PC-3 (cell line): ENCODE measurements at regions not wholly inside any gene's neighbourhood (a gene's known extent, or its start where the extent isn't known, plus 50 kb on each side); places are given as distances from the start of the nearest gene placed in this dataset.
A peak's percentile ranks its signal among the peaks of the same experiment; 100 is the strongest.

ENCODE experiments used
- ATAC-seq: fragments of 200-7000 bp; cut with Tn5 transposase; 2 replicates; pipeline ENCODE4 v1.9.1; 2020; ENCODE audit warnings: mild to moderate bottlenecking, moderate library complexity
- BruUV-seq: library from RNA; stranded (reverse); fragments of 400-500 nt; replicated peaks from 2 replicates; lab custom pipeline; 2021; lab: Mats Ljungman, UMichigan
- CTCF ChIA-PET: fragments of 300-600 bp; sonication (Branson Sonifier 250); formaldehyde crosslinking; loops from one replicate; lab custom pipeline; 2022; ENCODE audit warnings: antibody characterized with exemption; lab: Charles Lee
- POLR2A ChIA-PET: fragments of 300-600 bp; sonication (Branson Sonifier 250); formaldehyde crosslinking; loops from one replicate; lab custom pipeline; 2022; ENCODE audit warnings: antibody characterized with exemption; ENCODE audit not compliant: unreplicated experiment; lab: Charles Lee
- DNase-seq: peaks from one replicate; pipeline ENCODE4 v3.0.0-alpha.2; 2015
- H2AFZ ChIP-seq: fragments of 300-600 bp; sonication (generic); 2 replicates; pipeline ENCODE4 v1.6.0; 2016; ENCODE audit warnings: antibody characterized with exemption, low read length
- H3F3A ChIP-seq: fragments of 300-600 bp; sonication (generic); one replicate; pipeline ENCODE4 v1.6.0; 2017; ENCODE audit warnings: antibody characterized with exemption, low read length, control low read depth, mild to moderate bottlenecking; ENCODE audit not compliant: unreplicated experiment
- H3K27ac ChIP-seq: fragments of 300-600 bp; sonication (generic); 2 replicates; pipeline ENCODE4 v1.5.1; 2016; ENCODE audit warnings: mild to moderate bottlenecking, low read length
- H3K27me3 ChIP-seq: fragments of 300-600 bp; sonication (generic); 2 replicates; pipeline ENCODE4 v1.6.1; 2016; ENCODE audit warnings: low read length, mixed read lengths
- H3K36me3 ChIP-seq: fragments of 300-600 bp; sonication (generic); 2 replicates; pipeline ENCODE4 v1.6.1; 2016; ENCODE audit warnings: low read depth, mixed run types, low read length, mixed read lengths
- H3K4me1 ChIP-seq: fragments of 300-600 bp; sonication (generic); 2 replicates; pipeline ENCODE4 v1.5.1; 2016; ENCODE audit warnings: low read length; ENCODE audit not compliant: insufficient read depth
- H3K4me2 ChIP-seq: fragments of 300-600 bp; sonication (generic); 2 replicates; pipeline ENCODE4 v1.6.0; 2016; ENCODE audit warnings: low read length
- H3K4me3 ChIP-seq: fragments of 300-600 bp; sonication (generic); 2 replicates; pipeline ENCODE4 v1.5.1; 2016; ENCODE audit warnings: mild to moderate bottlenecking, low read length, mixed read lengths
- H3K79me2 ChIP-seq: fragments of 300-600 bp; sonication (generic); 2 replicates; pipeline ENCODE4 v1.6.1; 2017; ENCODE audit warnings: low read length, mixed read lengths
- H3K9ac ChIP-seq: fragments of 300-600 bp; sonication (generic); 2 replicates; pipeline ENCODE4 v1.6.0; 2016; ENCODE audit warnings: mild to moderate bottlenecking, low read length
- H3K9me2 ChIP-seq: fragments of 300-600 bp; sonication (generic); replicated peaks from 2 replicates; pipeline ENCODE4 v1.6.1; 2016; ENCODE audit warnings: mixed run types, low read length, mixed read lengths
- H3K9me3 ChIP-seq: fragments of 300-600 bp; sonication (generic); 2 replicates; pipeline ENCODE4 v1.6.1; 2016; ENCODE audit warnings: low read length, mixed read lengths
- H4K20me1 ChIP-seq: fragments of 300-600 bp; sonication (generic); 2 replicates; pipeline ENCODE4 v1.6.1; 2016; ENCODE audit warnings: low read length, mixed read lengths
- CTCF ChIP-seq: fragments of 300-600 bp; sonication (generic); conservative IDR thresholded peaks from 2 replicates; pipeline ENCODE4 v1.5.1; 2017; ENCODE audit warnings: antibody characterized with exemption, low read depth, mild to moderate bottlenecking, low read length
- EZH2 ChIP-seq: fragments of 300-600 bp; sonication (generic); IDR thresholded peaks from one replicate; pipeline ENCODE4 v1.6.1; 2017; ENCODE audit warnings: antibody characterized with exemption, mild to moderate bottlenecking, low read length; ENCODE audit not compliant: unreplicated experiment
- EZH2phosphoT487 ChIP-seq: fragments of 300-600 bp; sonication (generic); IDR thresholded peaks from 2 replicates; pipeline ENCODE4 v1.6.1; 2018; ENCODE audit warnings: mild to moderate bottlenecking, antibody characterized with exemption, low read length, borderline replicate concordance
- intact Hi-C: fragments of 100-400 bp; cut with micrococcal nuclease; formaldehyde crosslinking; loops from 2 replicates; pipeline ENCODE4 v1.9.0; 2023

GRCh38 chr13:86758116-86758515 is 913.1 kb upstream of the SLITRK5 start:
- POLR2A ChIA-PET, result no interaction called here
- peaks cover 13% of the 10 kb centered on the region for H3K4me1 ChIP-seq
- H3K36me3 ChIP-seq, result no peaks in the 10 kb centered on the region
- TF ChIP-seq EZH2phosphoT487 (no peak), EZH2 (no peak), CTCF (no peak)
- H3K27me3 ChIP-seq, result no peaks in the 10 kb centered on the region
- BruUV-seq, result no TSS peak
- peak overlapping the region; percentile 14; the same call in 1 of the 2 replicates for H3K27ac ChIP-seq
- DNase-seq (peak; percentile 52), ATAC-seq (no peak)
- no peaks in the 10 kb centered on the region for H3F3A ChIP-seq
- H3K9ac ChIP-seq, result no peak overlapping the region
- CTCF ChIA-PET, result no interaction called here
- no peak overlapping the region for H3K4me3 ChIP-seq
- no peaks in the 10 kb centered on the region for H3K79me2 ChIP-seq
- H3K9me3 ChIP-seq, result no peaks in the 10 kb centered on the region
- intact Hi-C loops, result no loop called here
- H3K9me2 ChIP-seq, result no peaks in the 10 kb centered on the region
- no peaks in the 10 kb centered on the region for H4K20me1 ChIP-seq
- H3K4me2 ChIP-seq, result no peak overlapping the region
- no peak overlapping the region for H2AFZ ChIP-seq

- DNase-seq (no peak), ATAC-seq (no peak)
- intact Hi-C loops, result no loop called here
- Histone ChIP-seq H3K27ac (no peak overlapping the region), H3K4me1 (peaks cover 13% of the 10 kb centered on the region), H3K9ac (no peak overlapping the region), H2AFZ (no peak overlapping the region), H3K36me3 (no peaks in the 10 kb centered on the region), H3K27me3 (no peaks in the 10 kb centered on the region), H3K9me3 (no peaks in the 10 kb centered on the region), H3K79me2 (no peaks in the 10 kb centered on the region), H4K20me1 (no peaks in the 10 kb centered on the region), H3K4me2 (no peak overlapping the region), H3K9me2 (no peaks in the 10 kb centered on the region), H3F3A (no peaks in the 10 kb centered on the region), H3K4me3 (no peak overlapping the region)
- TF ChIP-seq CTCF, result no peak
- no peak for TF ChIP-seq EZH2
- TF ChIP-seq EZH2phosphoT487, result no peak
- CTCF ChIA-PET, result no interaction called here
- no TSS peak for BruUV-seq
- POLR2A ChIA-PET, result no interaction called here
These were observed 910.6 kb upstream of the SLITRK5 start for GRCh38 chr13:86760620-86761019.

GRCh38 chr13:86765462-86765861 is 905.7 kb upstream of the SLITRK5 start:
- intact Hi-C loops, result no loop called here
- H2AFZ ChIP-seq, result no peak overlapping the region
- H3K9me3 ChIP-seq, result no peaks in the 10 kb centered on the region
- H3K79me2 ChIP-seq, result no peaks in the 10 kb centered on the region
- no peak overlapping the region for H3K9ac ChIP-seq
- no peak for TF ChIP-seq CTCF
- no peak for TF ChIP-seq EZH2
- TF ChIP-seq EZH2phosphoT487, result no peak
- H3K36me3 ChIP-seq, result no peaks in the 10 kb centered on the region
- H3K27ac ChIP-seq, result no peak overlapping the region
- POLR2A ChIA-PET, result no interaction called here
- no peaks in the 10 kb centered on the region for H3F3A ChIP-seq
- no peak for ATAC-seq
- H4K20me1 ChIP-seq, result no peaks in the 10 kb centered on the region
- BruUV-seq, result no TSS peak
- H3K4me3 ChIP-seq, result no peak overlapping the region
- no peaks in the 10 kb centered on the region for H3K9me2 ChIP-seq
- no peak for DNase-seq
- CTCF ChIA-PET, result no interaction called here
- H3K4me1 ChIP-seq, result no peaks in the 10 kb centered on the region
- H3K4me2 ChIP-seq, result no peak overlapping the region
- H3K27me3 ChIP-seq, result no peaks in the 10 kb centered on the region
